Activated CD8-positive, alpha-beta memory T cell treated with anti-CD3 and anti-CD28 coated beads for 4 hours (primary cell): ENCODE measurements at regions not wholly inside any gene's neighbourhood (a gene's known extent, or its start where the extent isn't known, plus 50 kb on each side); places are given as distances from the start of the nearest gene placed in this dataset.

ENCODE experiments used
- DNase-seq, 2 donors: peaks; one replicate each; pipeline ENCODE4 v3.0.0-alpha.2; 2020; ENCODE audit warnings: low read depth in 2 of 2

GRCh38 chr15:69626095-69627066, 173.8 kb downstream of the RPLP1 start:
- DNase-seq, result no peak

GRCh38 chr15:69627548-69628158, 175.0 kb downstream of the RPLP1 start:
- DNase-seq, result no peak

GRCh38 chr15:69628256-69629093, 175.9 kb downstream of the RPLP1 start:
- DNase-seq, result no peak

GRCh38 chr15:69629631-69630161, 177.1 kb downstream of the RPLP1 start:
- no peak for DNase-seq

GRCh38 chr15:69631005-69631404, 178.4 kb downstream of the RPLP1 start:
- no peak for DNase-seq

GRCh38 chr15:69631978-69632377, 179.4 kb downstream of the RPLP1 start:
- DNase-seq, result no peak

- no peak for DNase-seq
These were observed 182.2 kb downstream of the RPLP1 start for GRCh38 chr15:69634860-69635259.

- no peak for DNase-seq
These were observed 183.7 kb downstream of the RPLP1 start for GRCh38 chr15:69636169-69636915.

GRCh38 chr15:69637818-69638217, 185.2 kb downstream of the RPLP1 start:
- DNase-seq, result no peak

GRCh38 chr15:69643476-69643875, 190.9 kb downstream of the RPLP1 start:
- DNase-seq, result no peak

- no peak for DNase-seq
These were observed 191.4 kb downstream of the RPLP1 start for GRCh38 chr15:69643971-69644370.

- no peak for DNase-seq
These were observed 192.3 kb downstream of the RPLP1 start for GRCh38 chr15:69644876-69645275.

- no peak for DNase-seq
These were observed 194.5 kb downstream of the RPLP1 start for GRCh38 chr15:69647142-69647513.

- no peak for DNase-seq
These were observed 195.6 kb downstream of the RPLP1 start for GRCh38 chr15:69648212-69648611.

GRCh38 chr15:69648775-69649735, 196.4 kb downstream of the RPLP1 start:
- DNase-seq, result no peak

- DNase-seq, result no peak
These were observed 199.7 kb downstream of the RPLP1 start for GRCh38 chr15:69652293-69652692.

GRCh38 chr15:69652751-69653305, 200.2 kb downstream of the RPLP1 start:
- no peak for DNase-seq

- no peak for DNase-seq
These were observed 200.7 kb downstream of the RPLP1 start for GRCh38 chr15:69653306-69653705.

- DNase-seq, result no peak
These were observed 201.2 kb downstream of the RPLP1 start for GRCh38 chr15:69653846-69654245.
